ENCODE measurements at regions not wholly inside any gene's neighbourhood (a gene's known extent, or its start where the extent isn't known, plus 50 kb on each side); places are given as distances from the start of the nearest gene placed in this dataset.
A peak's percentile ranks its signal among the peaks of the same experiment; 100 is the strongest.

GRCh38 chr11:10627291-10627690, 58.8 kb upstream of the LYVE1 start:
- H3K4me1 ChIP-seq: peaks cover 4 to 30% (median 17%) of the 10 kb centered on the region in 4 donors
- no peak for DNase-seq
- H3K9me3 ChIP-seq: no peaks in the 10 kb centered on the region
- no peak for TF ChIP-seq POLR2AphosphoS5 (IDR thresholded peaks at IDR 0.05)
- no peak for TF ChIP-seq EP300 (IDR thresholded peaks at IDR 0.05)
- TF ChIP-seq CTCF (IDR thresholded peaks at IDR 0.05): no peak
- TF ChIP-seq POLR2A (IDR thresholded peaks at IDR 0.05): no peak
- 87 to 92% (median 88%) methylated on average over 4 to 7 of the region's 7 CpGs for WGBS, 5 donors
- H3K4me3 ChIP-seq: no peak overlapping the region
- H3K36me3 ChIP-seq: peaks cover 0 to 60% (median 31%) of the 10 kb centered on the region in 4 donors
- no peaks in the 10 kb centered on the region for H3K27me3 ChIP-seq
- peak overlapping the region in 2 of 5 donors; percentile 70 to 74 for H3K27ac ChIP-seq
- intact Hi-C loops (cut with DNase I; ENCODE audit: low total_unique reads): no loop called here

DNA sequence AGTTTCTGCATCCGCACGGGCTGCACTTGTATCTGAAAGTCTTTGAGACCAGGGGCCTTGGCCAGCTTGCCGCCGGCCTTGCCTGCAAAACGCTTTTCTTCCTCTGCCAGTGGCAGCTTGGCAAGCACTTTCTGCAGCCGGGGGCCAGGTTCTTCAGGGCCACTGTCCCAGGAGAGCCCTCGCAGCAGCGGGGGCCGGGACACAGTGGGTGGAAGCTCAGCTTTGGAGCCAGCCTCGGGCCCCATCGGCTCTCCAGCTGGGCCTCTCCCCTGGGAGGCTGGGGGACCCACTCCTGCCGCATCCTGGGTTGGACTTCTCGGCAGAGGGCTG, 57.5 kb upstream of the LYVE1 start:
- peak overlapping the region in 4 of 5 donors; percentile 52 to 74 (median 72) for H3K27ac ChIP-seq
- no peaks in the 10 kb centered on the region for H3K27me3 ChIP-seq
- H3K36me3 ChIP-seq: peaks cover 0 to 53% (median 25%) of the 10 kb centered on the region in 4 donors
- WGBS, 5 donors: 75 to 90% (median 85%) methylated on average over 5 to 13 of the region's 13 CpGs
- no peak for DNase-seq
- H3K4me1 ChIP-seq: peaks cover 4 to 30% (median 17%) of the 10 kb centered on the region in 4 donors
- H3K9me3 ChIP-seq: no peaks in the 10 kb centered on the region
- intact Hi-C loops (cut with DNase I; ENCODE audit: low total_unique reads): no loop called here
- H3K4me3 ChIP-seq: no peak overlapping the region
- TF ChIP-seq POLR2AphosphoS5 (IDR thresholded peaks at IDR 0.05): no peak
- no peak for TF ChIP-seq EP300 (IDR thresholded peaks at IDR 0.05)
- no peak for TF ChIP-seq CTCF (IDR thresholded peaks at IDR 0.05)
- TF ChIP-seq POLR2A (IDR thresholded peaks at IDR 0.05): no peak

- Histone ChIP-seq H3K9me3 (no peaks in the 10 kb centered on the region), H3K36me3 (peaks cover 0 to 48% (median 23%) of the 10 kb centered on the region in 4 donors), H3K27ac (peak overlapping the region in 4 of 5 donors; percentile 52 to 74 (median 72)), H3K4me1 (peaks cover 4 to 30% (median 17%) of the 10 kb centered on the region in 4 donors), H3K27me3 (no peaks in the 10 kb centered on the region), H3K4me3 (no peak overlapping the region)
- TF ChIP-seq POLR2AphosphoS5 (IDR thresholded peaks at IDR 0.05) (no peak), CTCF (IDR thresholded peaks at IDR 0.05) (no peak), EP300 (IDR thresholded peaks at IDR 0.05) (no peak), POLR2A (IDR thresholded peaks at IDR 0.05) (no peak)
- DNase-seq: no peak
- intact Hi-C loops (cut with DNase I; ENCODE audit: low total_unique reads): no loop called here
- WGBS, 5 donors: 76 to 87% (median 81%) methylated on average over 6 of the region's 6 CpGs
Measured at GRCh38 chr11:10625281-10625981, 57.0 kb upstream of the LYVE1 start.

GRCh38 chr11:10623797-10624761, 55.6 kb upstream of the LYVE1 start:
- Histone ChIP-seq H3K27ac (peak overlapping the region in 4 of 5 donors; percentile 52 to 74 (median 72)), H3K36me3 (peaks cover 0 to 36% (median 17%) of the 10 kb centered on the region in 4 donors), H3K27me3 (no peaks in the 10 kb centered on the region), H3K4me1 (peaks cover 4 to 31% (median 20%) of the 10 kb centered on the region in 4 donors), H3K9me3 (no peaks in the 10 kb centered on the region), H3K4me3 (no peak overlapping the region)
- TF ChIP-seq POLR2AphosphoS5 (IDR thresholded peaks at IDR 0.05): peak in 2 of 3 donors; percentile 12
- peak; percentile 61 for TF ChIP-seq EP300 (IDR thresholded peaks at IDR 0.05)
- no peak for TF ChIP-seq POLR2A (IDR thresholded peaks at IDR 0.05)
- peak in 2 of 7 experiments; percentile 14 to 21 for TF ChIP-seq CTCF (IDR thresholded peaks at IDR 0.05)
- 74 to 83% (median 79%) methylated on average over 9 to 11 of the region's 11 CpGs for WGBS, 5 donors
- no peak for DNase-seq
- intact Hi-C loops (cut with DNase I; ENCODE audit: low total_unique reads): no loop called here
